ENCODE measurements at regions not wholly inside any gene's neighbourhood (a gene's known extent, or its start where the extent isn't known, plus 50 kb on each side); places are given as distances from the start of the nearest gene placed in this dataset.

DNA sequence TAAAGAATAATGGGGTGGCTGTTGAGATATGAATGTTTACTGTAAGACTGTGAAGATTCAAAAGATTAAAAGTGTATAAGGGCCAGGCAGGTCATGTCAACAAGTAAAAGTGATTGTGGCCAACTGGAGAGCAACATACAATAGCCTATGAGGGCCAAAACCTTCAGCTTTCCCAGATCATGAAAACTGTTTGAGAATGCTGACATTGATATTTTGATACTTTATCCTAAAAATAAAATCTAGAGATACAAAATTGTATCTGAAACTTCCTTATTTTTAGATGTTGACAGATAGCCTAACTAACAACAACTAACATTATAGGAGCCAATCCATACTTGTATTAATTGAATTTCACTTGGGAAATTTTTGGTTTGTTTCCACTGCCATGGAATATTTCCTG lies 70.3 kb upstream of the PAK5 start:
- H3K9me1 ChIP-seq (replicated peaks; ENCODE audit: control insufficient read depth, extremely low read depth, insufficient read depth, low read length): no peaks in the 10 kb centered on the region
- no peak for TF ChIP-seq EZH2 (IDR thresholded peaks at IDR 0.05; ENCODE audit: borderline replicate concordance, low read depth, low read length, severe bottlenecking)
- no peak for TF ChIP-seq FOS (IDR thresholded peaks at IDR 0.05; ENCODE audit: borderline replicate concordance, insufficient read depth, low read length)
- TF ChIP-seq, protein P1, sequence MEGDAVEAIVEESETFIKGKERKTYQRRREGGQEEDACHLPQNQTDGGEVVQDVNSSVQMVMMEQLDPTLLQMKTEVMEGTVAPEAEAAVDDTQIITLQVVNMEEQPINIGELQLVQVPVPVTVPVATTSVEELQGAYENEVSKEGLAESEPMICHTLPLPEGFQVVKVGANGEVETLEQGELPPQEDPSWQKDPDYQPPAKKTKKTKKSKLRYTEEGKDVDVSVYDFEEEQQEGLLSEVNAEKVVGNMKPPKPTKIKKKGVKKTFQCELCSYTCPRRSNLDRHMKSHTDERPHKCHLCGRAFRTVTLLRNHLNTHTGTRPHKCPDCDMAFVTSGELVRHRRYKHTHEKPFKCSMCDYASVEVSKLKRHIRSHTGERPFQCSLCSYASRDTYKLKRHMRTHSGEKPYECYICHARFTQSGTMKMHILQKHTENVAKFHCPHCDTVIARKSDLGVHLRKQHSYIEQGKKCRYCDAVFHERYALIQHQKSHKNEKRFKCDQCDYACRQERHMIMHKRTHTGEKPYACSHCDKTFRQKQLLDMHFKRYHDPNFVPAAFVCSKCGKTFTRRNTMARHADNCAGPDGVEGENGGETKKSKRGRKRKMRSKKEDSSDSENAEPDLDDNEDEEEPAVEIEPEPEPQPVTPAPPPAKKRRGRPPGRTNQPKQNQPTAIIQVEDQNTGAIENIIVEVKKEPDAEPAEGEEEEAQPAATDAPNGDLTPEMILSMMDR (IDR thresholded peaks at IDR 0.05; ENCODE audit: extremely low read depth in 1 of 2, insufficient read depth in 1 of 2, low read depth in 1 of 2, low read length in 2 of 2): no peak
- TF ChIP-seq MYC (IDR thresholded peaks at IDR 0.05; ENCODE audit: low read depth, low read length): no peak
- TF ChIP-seq JUN (IDR thresholded peaks at IDR 0.05; ENCODE audit: borderline replicate concordance, insufficient read depth, insufficient read length, low read depth): no peak
- no peak for TF ChIP-seq POLR2A (IDR thresholded peaks at IDR 0.05; ENCODE audit: low read depth, low read length)
- TF ChIP-seq GATA2 (IDR thresholded peaks at IDR 0.05; ENCODE audit: insufficient read depth, insufficient read length, low read depth, low read length): no peak
- TF ChIP-seq MAX (IDR thresholded peaks at IDR 0.05; ENCODE audit: insufficient read depth, insufficient read length): no peak
- TF ChIP-seq POLR2AphosphoS5 (IDR thresholded peaks at IDR 0.05; ENCODE audit: insufficient read depth, low read depth, low read length): no peak
- H3K4me2 ChIP-seq (ENCODE audit: insufficient read depth, low read length): no peak overlapping the region
- no peak overlapping the region for H3K4me3 ChIP-seq (replicated peaks in 1 of 3; ENCODE audit: insufficient read depth in 1 of 3, low read depth in 1 of 3, low read length in 3 of 3)
- DNase-seq (ENCODE audit: low read depth, low spot score) (no peak), FAIRE-seq (no peak)
- H2AFZ ChIP-seq (ENCODE audit: low read depth, low read length): no peak overlapping the region
- ChIA-PET POLR2A (no interaction called here), CTCF (interaction anchor here (1.0 to 7.4 kb wide), 2 partner anchors 23 to 291 kb away, joined by 3 to 111 read pairs; no protein-coding TSS in a partner anchor)
- H3K9ac ChIP-seq (replicated peaks; ENCODE audit: extremely low read depth, insufficient read depth, low read length): no peak overlapping the region
- no peak overlapping the region for H3K27ac ChIP-seq (ENCODE audit: insufficient read depth, low read depth, low read length)
- H3K79me2 ChIP-seq (ENCODE audit: control insufficient read depth, insufficient read depth, low read length): no peaks in the 10 kb centered on the region
- no TSS peak for BruUV-seq (replicated peaks)
- intact Hi-C loops (cut with micrococcal nuclease): no loop called here
- H4K20me1 ChIP-seq (replicated peaks; ENCODE audit: control insufficient read depth, extremely low read depth, insufficient read depth, low read length): no peaks in the 10 kb centered on the region
- H3K4me1 ChIP-seq (ENCODE audit: control insufficient read depth, extremely low read depth, insufficient read depth, low read length): no peaks in the 10 kb centered on the region
- H3K9me3 ChIP-seq (replicated peaks; ENCODE audit: control insufficient read depth, insufficient read depth, low read length): no peaks in the 10 kb centered on the region
- dilution Hi-C loops (cut with MboI; ENCODE audit: extremely low pct_ligation_motif_present, low sequenced_read_pairs): no loop called here
- peaks cover 0 to 3% of the 10 kb centered on the region in 2 experiments for H3K27me3 ChIP-seq (ENCODE audit: control insufficient read depth in 2 of 2, insufficient read depth in 2 of 2, low read length in 2 of 2)
- no peaks in the 10 kb centered on the region for H3K36me3 ChIP-seq (ENCODE audit: control insufficient read depth in 2 of 2, extremely low read depth in 1 of 2, insufficient read depth in 2 of 2, low read length in 2 of 2)

Data from endothelial cell of umbilical vein (primary cell).